ENCODE measurements at regions not wholly inside any gene's neighbourhood (a gene's known extent, or its start where the extent isn't known, plus 50 kb on each side); places are given as distances from the start of the nearest gene placed in this dataset.
"Not testable (repeated sequence)": the region's sequence is repeated elsewhere in the genome, so short reads cannot be mapped to it uniquely, and the experiment has no call there.

GRCh38 chr20:29753879-29754278 is 1503.6 kb upstream of the DEFB115 start:
- TF ChIP-seq CTCF (conservative IDR thresholded peaks at IDR 0.05); ZFX (IDR thresholded peaks at IDR 0.05): not testable (repeated sequence)

All from C4-2B (cell line).